ENCODE measurements at regions not wholly inside any gene's neighbourhood (a gene's known extent, or its start where the extent isn't known, plus 50 kb on each side); places are given as distances from the start of the nearest gene placed in this dataset.

GRCh38 chr17:14459955-14460354 lies 159.1 kb downstream of the HS3ST3B1 start:
- H3K36me3 ChIP-seq (ENCODE audit: control insufficient read depth, insufficient read depth, low read length), result no peaks in the 10 kb centered on the region
- Mint-ChIP-seq H3K36me3 (ENCODE audit: insufficient read depth, unreplicated experiment) (no peaks in the 10 kb centered on the region), H3K4me3 (ENCODE audit: unreplicated experiment) (no peak overlapping the region), H3K27me3 (ENCODE audit: insufficient read depth, unreplicated experiment) (no peaks in the 10 kb centered on the region), H3K27ac (ENCODE audit: unreplicated experiment) (no peak overlapping the region), H3K4me1 (ENCODE audit: low read depth, unreplicated experiment) (no peaks in the 10 kb centered on the region), H3K9me3 (ENCODE audit: unreplicated experiment) (peaks cover 13% of the 10 kb centered on the region)
- no peaks in the 10 kb centered on the region for H3K9me3 ChIP-seq
- no peak for TF ChIP-seq CTCF (IDR thresholded peaks at IDR 0.05; ENCODE audit: insufficient read depth in 1 of 2, low read depth in 1 of 2, low read length in 1 of 2, severe bottlenecking in 1 of 2, unreplicated experiment in 1 of 2)
- BruUV-seq (replicated peaks), result no TSS peak
- H3K4me3 ChIP-seq (ENCODE audit: low read depth, low read length), result no peak overlapping the region
- intact Hi-C loops (cut with micrococcal nuclease; ENCODE audit: unreplicated experiment), result no loop called here
- no peaks in the 10 kb centered on the region for H3K4me1 ChIP-seq
- ChIA-PET POLR2A (no interaction called here), CTCF (no interaction called here)
- H3K27me3 ChIP-seq (replicated peaks; ENCODE audit: control insufficient read depth, insufficient read depth, low read length), result no peaks in the 10 kb centered on the region
- DNase-seq, result no peak

- no peak for DNase-seq
- Histone ChIP-seq H3K4me1 (no peaks in the 10 kb centered on the region), H3K27me3 (replicated peaks; ENCODE audit: control insufficient read depth, insufficient read depth, low read length) (no peaks in the 10 kb centered on the region), H3K9me3 (no peaks in the 10 kb centered on the region), H3K4me3 (ENCODE audit: low read depth, low read length) (no peak overlapping the region), H3K36me3 (ENCODE audit: control insufficient read depth, insufficient read depth, low read length) (no peaks in the 10 kb centered on the region)
- ChIA-PET CTCF (no interaction called here), POLR2A (no interaction called here)
- TF ChIP-seq CTCF (IDR thresholded peaks at IDR 0.05; ENCODE audit: insufficient read depth in 1 of 2, low read depth in 1 of 2, low read length in 1 of 2, severe bottlenecking in 1 of 2, unreplicated experiment in 1 of 2), result no peak
- Mint-ChIP-seq H3K36me3 (ENCODE audit: insufficient read depth, unreplicated experiment) (no peaks in the 10 kb centered on the region), H3K27me3 (ENCODE audit: insufficient read depth, unreplicated experiment) (no peaks in the 10 kb centered on the region), H3K27ac (ENCODE audit: unreplicated experiment) (no peak overlapping the region), H3K9me3 (ENCODE audit: unreplicated experiment) (peaks cover 13% of the 10 kb centered on the region), H3K4me3 (ENCODE audit: unreplicated experiment) (no peak overlapping the region), H3K4me1 (ENCODE audit: low read depth, unreplicated experiment) (no peaks in the 10 kb centered on the region)
- intact Hi-C loops (cut with micrococcal nuclease; ENCODE audit: unreplicated experiment), result no loop called here
- BruUV-seq (replicated peaks), result no TSS peak
These were observed 157.8 kb downstream of the HS3ST3B1 start for GRCh38 chr17:14458724-14459123.

GRCh38 chr17:14454746-14455145 lies 153.9 kb downstream of the HS3ST3B1 start:
- H3K9me3 ChIP-seq, result no peaks in the 10 kb centered on the region
- Mint-ChIP-seq H3K36me3 (ENCODE audit: insufficient read depth, unreplicated experiment) (no peaks in the 10 kb centered on the region), H3K9me3 (ENCODE audit: unreplicated experiment) (peaks cover 13% of the 10 kb centered on the region), H3K27me3 (ENCODE audit: insufficient read depth, unreplicated experiment) (no peaks in the 10 kb centered on the region), H3K4me1 (ENCODE audit: low read depth, unreplicated experiment) (no peaks in the 10 kb centered on the region), H3K4me3 (ENCODE audit: unreplicated experiment) (no peak overlapping the region), H3K27ac (ENCODE audit: unreplicated experiment) (no peak overlapping the region)
- no peaks in the 10 kb centered on the region for H3K36me3 ChIP-seq (ENCODE audit: control insufficient read depth, insufficient read depth, low read length)
- DNase-seq, result no peak
- no peaks in the 10 kb centered on the region for H3K27me3 ChIP-seq (replicated peaks; ENCODE audit: control insufficient read depth, insufficient read depth, low read length)
- intact Hi-C loops (cut with micrococcal nuclease; ENCODE audit: unreplicated experiment), result no loop called here
- no peak for TF ChIP-seq CTCF (IDR thresholded peaks at IDR 0.05; ENCODE audit: insufficient read depth in 1 of 2, low read depth in 1 of 2, low read length in 1 of 2, severe bottlenecking in 1 of 2, unreplicated experiment in 1 of 2)
- no peaks in the 10 kb centered on the region for H3K4me1 ChIP-seq
- CTCF ChIA-PET, result no interaction called here
- H3K4me3 ChIP-seq (ENCODE audit: low read depth, low read length), result no peak overlapping the region
- POLR2A ChIA-PET, result no interaction called here
- no TSS peak for BruUV-seq (replicated peaks)

All from Caco-2 (cell line).